D721Med (cell line): ENCODE measurements at regions not wholly inside any gene's neighbourhood (a gene's known extent, or its start where the extent isn't known, plus 50 kb on each side); places are given as distances from the start of the nearest gene placed in this dataset.

Source experiments
- DNase-seq: peaks from one replicate; pipeline ENCODE4 v3.0.0; 2011; ENCODE audit warnings: low spot score; ENCODE audit not compliant: insufficient read length
- FAIRE-seq: peaks from 2 replicates; lab custom pipeline; 2011; peaks lifted over from hg19 to GRCh38; lab: Jason Lieb, UNC
- CTCF ChIP-seq: IDR thresholded peaks from 2 replicates; pipeline ENCODE4 v1.5.1; 2012; ENCODE audit warnings: mild to moderate bottlenecking, control low read depth; ENCODE audit not compliant: insufficient read depth; ENCODE audit errors: missing control alignments

- DNase-seq = no peak
- no peak for TF ChIP-seq CTCF
- FAIRE-seq = no peak
Measured at GRCh38 chr19:27758626-27759505, 1454.1 kb downstream of the UQCRFS1 start.

GRCh38 chr19:27754700-27755099, 1458.3 kb downstream of the UQCRFS1 start:
- FAIRE-seq (no peak), DNase-seq (no peak)
- no peak for TF ChIP-seq CTCF

- no peak for DNase-seq
- no peak for FAIRE-seq
- TF ChIP-seq CTCF = no peak
Measured at GRCh38 chr19:27753622-27754021, 1459.3 kb downstream of the UQCRFS1 start.

GRCh38 chr19:27752530-27753184, 1460.3 kb downstream of the UQCRFS1 start:
- no peak for TF ChIP-seq CTCF

GRCh38 chr19:27751044-27751391, 1461.9 kb downstream of the UQCRFS1 start:
- TF ChIP-seq CTCF = no peak
- FAIRE-seq = no peak
- DNase-seq = no peak

More at GRCh38 chr19:27752530-27753184, 1460.3 kb downstream of the UQCRFS1 start:
- DNase-seq (no peak), FAIRE-seq (no peak)

- no peak for FAIRE-seq
- DNase-seq = no peak
- TF ChIP-seq CTCF = no peak
Measured at GRCh38 chr19:27750391-27751043, 1462.4 kb downstream of the UQCRFS1 start.
